Progenitor cell of endocrine pancreas (in vitro differentiated cells): ENCODE measurements at regions not wholly inside any gene's neighbourhood (a gene's known extent, or its start where the extent isn't known, plus 50 kb on each side); places are given as distances from the start of the nearest gene placed in this dataset.

Experiments
- DNase-seq: peaks from one replicate; pipeline ENCODE4 v3.0.0; 2021; ENCODE audit warnings: low spot score; ENCODE audit not compliant: unreplicated experiment
- H3K27ac Mint-ChIP-seq: 2 replicates; pipeline ENCODE4 v1.8.0; 2021; ENCODE audit warnings: mild to moderate bottlenecking, moderate library complexity, mixed read lengths
- H3K27me3 Mint-ChIP-seq: 2 replicates; pipeline ENCODE4 v1.8.0; 2021; ENCODE audit warnings: mixed read lengths
- H3K36me3 Mint-ChIP-seq: 2 replicates; pipeline ENCODE4 v1.8.0; 2022; ENCODE audit warnings: mixed read lengths; ENCODE audit not compliant: insufficient read depth
- H3K4me1 Mint-ChIP-seq: 2 replicates; pipeline ENCODE4 v1.8.0; 2021; ENCODE audit warnings: low read depth, mixed read lengths
- H3K4me3 Mint-ChIP-seq: 2 replicates; pipeline ENCODE4 v1.8.0; 2021; ENCODE audit warnings: low read depth, mild to moderate bottlenecking, moderate library complexity, mixed read lengths
- H3K9me3 Mint-ChIP-seq: 2 replicates; pipeline ENCODE4 v1.8.0; 2021; ENCODE audit warnings: low read depth, mixed read lengths
- CTCF ChIP-seq: fragments of 200-600 bp; sonication (generic); IDR thresholded peaks from one replicate; pipeline ENCODE4 v1.5.0; 2021; ENCODE audit warnings: antibody characterized with exemption, mild to moderate bottlenecking; ENCODE audit not compliant: unreplicated experiment

- Mint-ChIP-seq H3K4me3 (no peak overlapping the region), H3K36me3 (no peaks in the 10 kb centered on the region), H3K27ac (no peak overlapping the region), H3K27me3 (no peaks in the 10 kb centered on the region), H3K4me1 (peaks cover 16% of the 10 kb centered on the region), H3K9me3 (no peaks in the 10 kb centered on the region)
- TF ChIP-seq CTCF, result no peak
- no peak for DNase-seq
These were observed 103.9 kb upstream of the TNS3 start for GRCh38 chr7:47685712-47686376.

GRCh38 chr7:47685151-47685550 lies 103.2 kb upstream of the TNS3 start:
- no peaks in the 10 kb centered on the region for H3K36me3 Mint-ChIP-seq
- no peak for TF ChIP-seq CTCF
- H3K27ac Mint-ChIP-seq, result no peak overlapping the region
- no peaks in the 10 kb centered on the region for H3K9me3 Mint-ChIP-seq
- no peaks in the 10 kb centered on the region for H3K27me3 Mint-ChIP-seq
- H3K4me1 Mint-ChIP-seq, result peaks cover 20% of the 10 kb centered on the region
- no peak overlapping the region for H3K4me3 Mint-ChIP-seq
- no peak for DNase-seq

GRCh38 chr7:47684728-47685127 lies 102.8 kb upstream of the TNS3 start:
- TF ChIP-seq CTCF, result no peak
- H3K27me3 Mint-ChIP-seq, result no peaks in the 10 kb centered on the region

GRCh38 chr7:47683485-47683898 lies 101.6 kb upstream of the TNS3 start:
- no peak overlapping the region for H3K4me3 Mint-ChIP-seq
- DNase-seq, result no peak
- H3K27ac Mint-ChIP-seq, result peak overlapping the region; percentile 78
- H3K4me1 Mint-ChIP-seq, result peaks cover 20% of the 10 kb centered on the region
- no peak for TF ChIP-seq CTCF
- no peaks in the 10 kb centered on the region for H3K9me3 Mint-ChIP-seq
- no peaks in the 10 kb centered on the region for H3K27me3 Mint-ChIP-seq
- no peaks in the 10 kb centered on the region for H3K36me3 Mint-ChIP-seq

More at GRCh38 chr7:47684728-47685127, 102.8 kb upstream of the TNS3 start:
- no peak overlapping the region for H3K4me3 Mint-ChIP-seq
- H3K9me3 Mint-ChIP-seq, result no peaks in the 10 kb centered on the region
- H3K36me3 Mint-ChIP-seq, result no peaks in the 10 kb centered on the region
- DNase-seq, result no peak
- H3K27ac Mint-ChIP-seq, result no peak overlapping the region
- H3K4me1 Mint-ChIP-seq, result peaks cover 20% of the 10 kb centered on the region

- Mint-ChIP-seq H3K27ac (no peak overlapping the region), H3K4me1 (peaks cover 20% of the 10 kb centered on the region), H3K4me3 (no peak overlapping the region), H3K9me3 (no peaks in the 10 kb centered on the region), H3K36me3 (no peaks in the 10 kb centered on the region), H3K27me3 (no peaks in the 10 kb centered on the region)
- TF ChIP-seq CTCF, result no peak
- DNase-seq, result no peak
These were observed 101.0 kb upstream of the TNS3 start for GRCh38 chr7:47682874-47683273.
